HepG2 (cell line): ENCODE measurements at regions not wholly inside any gene's neighbourhood (a gene's known extent, or its start where the extent isn't known, plus 50 kb on each side); places are given as distances from the start of the nearest gene placed in this dataset.

ENCODE experiments used
- BHLHE40 ChIP-seq: IDR thresholded peaks from 2 replicates; pipeline ENCODE4 v1.6.1; 2011; ENCODE audit warnings: low read length, improper control_type of control experiment
- ETV5 ChIP-seq: IDR thresholded peaks from 2 replicates; pipeline ENCODE4 v1.6.1; 2018; ENCODE audit warnings: missing biosample characterization, missing genetic modification reagents, inconsistent platforms, borderline replicate concordance
- FOXA1 ChIP-seq, 2 experiments: fragments of 450-650 bp in 1 of 2; sonication (generic) in 1 of 2; formaldehyde crosslinking in 1 of 2; IDR thresholded peaks; 2 replicates each; pipeline versions ENCODE4 v1.4.0 to v1.6.1; 2016 to 2020; ENCODE audit warnings: missing genetic modification reagents in 1 of 2
- MIXL1 ChIP-seq: IDR thresholded peaks from 2 replicates; pipeline ENCODE4 v1.6.1; 2016
- NFKBIZ ChIP-seq: IDR thresholded peaks from 2 replicates; pipeline ENCODE4 v1.6.1; 2018; ENCODE audit warnings: missing genetic modification reagents, missing compliant biosample characterization
- NONO ChIP-seq, 2 experiments: fragments of 450-650 bp in 1 of 2; sonication (generic) in 1 of 2; formaldehyde crosslinking in 1 of 2; IDR thresholded peaks in 1 of 2; conservative IDR thresholded peaks in 1 of 2; 2 replicates each; pipeline versions ENCODE4 v1.6.1 to v1.8.0; 2017 to 2022; ENCODE audit warnings: mild to moderate bottlenecking in 1 of 2, missing genetic modification reagents in 1 of 2, moderate library complexity in 1 of 2
- SIX4 ChIP-seq: sonication (generic); formaldehyde crosslinking; IDR thresholded peaks from 2 replicates; pipeline ENCODE4 v1.4.0; 2020; ENCODE audit warnings: missing genetic modification reagents
- TCF7L2 ChIP-seq: IDR thresholded peaks from 2 replicates; pipeline ENCODE4 v1.6.1; 2011; ENCODE audit warnings: mild to moderate bottlenecking, low read depth, low read length, moderate library complexity
- ZBTB37 ChIP-seq: sonication (generic); formaldehyde crosslinking; IDR thresholded peaks from 2 replicates; pipeline ENCODE4 v1.4.0; 2020; ENCODE audit warnings: mild to moderate bottlenecking, missing genetic modification reagents
- ZHX2 ChIP-seq, 2 experiments: sonication (generic) in 1 of 2; formaldehyde crosslinking in 1 of 2; IDR thresholded peaks; 2 replicates each; pipeline versions ENCODE4 v1.6.1 to v1.9.0; 2014 to 2022; ENCODE audit warnings: antibody characterized with exemption in 1 of 2, borderline replicate concordance in 1 of 2, inconsistent platforms in 1 of 2, low read depth in 1 of 2, missing genetic modification reagents in 1 of 2
- ZNF142 ChIP-seq: sonication (generic); formaldehyde crosslinking; IDR thresholded peaks from 2 replicates; pipeline ENCODE4 v1.4.0; 2020; ENCODE audit warnings: missing genetic modification reagents
- ZNF780A ChIP-seq: sonication (generic); formaldehyde crosslinking; IDR thresholded peaks from 2 replicates; pipeline ENCODE4 v1.8.0; 2022; ENCODE audit warnings: mild to moderate bottlenecking, missing genetic modification reagents, moderate library complexity
- ZNF781 ChIP-seq: sonication (generic); formaldehyde crosslinking; IDR thresholded peaks from 2 replicates; pipeline ENCODE4 v1.5.1; 2020; ENCODE audit warnings: borderline replicate concordance, mild to moderate bottlenecking, missing genetic modification reagents; ENCODE audit errors: not compliant biosample characterization
- ZNF841 ChIP-seq: sonication (generic); formaldehyde crosslinking; IDR thresholded peaks from 2 replicates; pipeline ENCODE4 v1.8.1; 2023; ENCODE audit warnings: missing genetic modification reagents, borderline replicate concordance

GRCh38 chr20:53711333-53712211 is 117.9 kb upstream of the ZNF217 start (continued):
- peak; percentile 70; the same call in 1 of the 2 replicates for TF ChIP-seq ZNF142 (CRISPR knock-in tag)
- no peak for TF ChIP-seq ZNF841 (CRISPR knock-in tag)
- no peak for TF ChIP-seq ZNF780A (CRISPR knock-in tag)
- TF ChIP-seq ZHX2 (IDR thresholded peaks at IDR 0.05; ENCODE audit: low read depth), result no peak
- no peak for TF ChIP-seq ZHX2 (CRISPR knock-in tag; IDR thresholded peaks at IDR 0.05; ENCODE audit: borderline replicate concordance)
- no peak for TF ChIP-seq ZBTB37 (CRISPR knock-in tag)
- no peak for TF ChIP-seq ZNF781 (CRISPR knock-in tag)
- TF ChIP-seq SIX4 (CRISPR knock-in tag), result no peak; the same call in none of the 2 replicates
- no peak for TF ChIP-seq FOXA1 (IDR thresholded peaks at IDR 0.05)
- TF ChIP-seq FOXA1 (CRISPR knock-in tag; IDR thresholded peaks at IDR 0.05), result peak; percentile 32; the same call in 1 of the 2 replicates
- no peak for TF ChIP-seq TCF7L2
- TF ChIP-seq ETV5 (CRISPR knock-in tag), result no peak
- no peak for TF ChIP-seq NFKBIZ (CRISPR knock-in tag)
- TF ChIP-seq MIXL1 (CRISPR knock-in tag), result peak; percentile 95
- peak; percentile 94 for TF ChIP-seq BHLHE40
- 0 out of 2 replicates have a peak, but pooled peaks have one; percentile 39 for TF ChIP-seq NONO (IDR thresholded peaks at IDR 0.05)
- TF ChIP-seq NONO (CRISPR knock-in tag; conservative IDR thresholded peaks at IDR 0.05), result peak; percentile 75; the same call in 1 of the 2 replicates
